GM18861 (cell line): ENCODE measurements at regions not wholly inside any gene's neighbourhood (a gene's known extent, or its start where the extent isn't known, plus 50 kb on each side); places are given as distances from the start of the nearest gene placed in this dataset.
"Not testable (repeated sequence)": the region's sequence is repeated elsewhere in the genome, so short reads cannot be mapped to it uniquely, and the experiment has no call there.

Experiments
- ATAC-seq: cut with Tn5 transposase; IDR thresholded peaks from one replicate; pipeline ENCODE4 v1.9.1; 2021; ENCODE audit not compliant: unreplicated experiment

GRCh38 chr13:63249411-63250187, 1834.0 kb upstream of the PCDH20 start:
- no peak for ATAC-seq

DNA sequence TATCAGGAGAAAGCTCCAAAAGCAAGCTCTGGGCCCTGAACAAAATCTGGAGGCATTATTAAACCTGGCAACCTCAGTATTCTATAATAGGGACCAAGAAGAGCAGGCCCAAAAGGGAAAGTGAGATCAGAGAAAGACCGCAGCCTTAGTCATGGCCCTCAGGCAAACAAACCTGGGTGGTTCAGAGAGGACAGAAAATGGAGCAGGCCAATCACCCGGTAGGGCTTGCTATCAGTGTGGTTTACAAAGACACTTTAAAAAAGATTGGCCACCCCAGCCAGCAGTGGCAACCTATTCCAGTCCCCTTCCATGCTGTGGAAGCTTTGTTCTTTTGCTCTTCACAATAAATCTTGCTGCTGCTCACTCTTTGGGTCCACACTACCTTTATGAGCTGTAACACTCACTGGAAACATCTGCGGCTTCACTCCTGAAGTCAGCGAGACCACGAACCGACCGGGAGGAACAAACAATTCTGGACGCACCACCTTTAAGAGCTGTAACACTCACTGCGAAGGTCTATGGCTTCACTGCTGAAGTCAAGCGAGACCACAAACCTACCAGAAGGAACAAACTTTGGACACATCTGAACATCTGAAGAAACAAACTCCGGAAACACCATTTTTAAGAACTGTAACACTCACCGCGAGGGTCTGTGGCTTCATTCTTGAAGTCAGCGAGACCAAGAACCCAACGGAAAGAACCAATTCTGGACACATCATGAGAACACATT, 1821.2 kb upstream of the PCDH20 start:
- not testable (repeated sequence) for ATAC-seq

DNA sequence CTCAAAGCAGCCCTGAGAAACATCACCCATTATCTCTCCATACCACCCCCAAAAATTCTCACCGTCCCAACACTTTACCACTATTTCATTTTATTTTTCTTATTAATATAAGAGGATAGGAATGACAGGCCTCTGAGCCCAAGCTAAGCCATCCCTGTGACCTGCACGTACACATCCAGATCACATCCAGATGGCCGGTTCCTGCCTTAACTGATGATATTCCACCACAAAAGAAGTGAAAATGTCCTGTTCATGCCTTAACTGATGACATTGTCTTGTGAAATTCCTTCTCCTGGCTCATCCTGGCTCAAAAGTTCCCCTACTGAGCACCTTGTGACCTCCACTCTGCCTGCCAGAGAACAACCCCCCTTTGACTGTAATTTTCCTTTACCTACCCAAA, 1802.9 kb upstream of the PCDH20 start:
- not testable (repeated sequence) for ATAC-seq

- no peak for ATAC-seq
These were observed 1793.8 kb upstream of the PCDH20 start for GRCh38 chr13:63209330-63210017.

DNA sequence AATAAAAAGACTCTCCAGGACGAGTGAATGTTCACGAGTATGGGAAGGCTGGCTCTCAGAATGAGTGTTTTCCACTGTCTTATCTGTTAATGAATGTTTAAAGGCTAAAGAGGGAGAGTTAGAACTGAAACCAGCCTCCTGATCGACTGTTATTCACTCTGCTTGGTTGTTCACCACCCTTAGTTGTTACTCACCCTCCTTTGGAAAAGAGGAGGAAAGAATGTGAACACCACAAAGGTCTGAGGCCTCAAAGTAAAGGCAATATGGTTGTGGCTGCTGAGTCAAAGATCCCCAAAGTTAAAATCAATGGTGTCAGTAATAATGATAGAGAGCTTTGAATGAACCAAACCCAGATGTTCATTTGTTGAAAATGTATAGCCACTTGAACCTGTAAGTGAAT, 1793.2 kb upstream of the PCDH20 start:
- no peak for ATAC-seq

- ATAC-seq: no peak
These were observed 1790.8 kb upstream of the PCDH20 start for GRCh38 chr13:63206461-63206860.

DNA sequence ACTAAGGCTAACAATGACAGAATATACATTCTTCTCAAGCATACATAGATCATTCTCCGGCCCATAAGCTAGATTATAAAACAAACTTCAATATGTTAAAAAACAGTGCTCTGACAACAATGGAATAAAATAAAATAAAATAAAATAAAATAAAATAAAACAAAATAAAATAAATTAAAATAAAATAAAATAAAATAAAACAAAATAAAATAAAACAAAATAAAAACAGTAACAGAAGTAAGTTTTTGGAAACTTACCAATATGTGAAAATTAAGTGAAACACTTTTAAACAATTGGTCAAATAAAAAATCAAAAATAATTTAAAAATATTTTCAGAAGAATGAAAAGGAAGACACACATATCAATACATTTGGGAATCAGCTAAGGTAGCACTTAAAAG, 1785.8 kb upstream of the PCDH20 start:
- no peak for ATAC-seq

DNA sequence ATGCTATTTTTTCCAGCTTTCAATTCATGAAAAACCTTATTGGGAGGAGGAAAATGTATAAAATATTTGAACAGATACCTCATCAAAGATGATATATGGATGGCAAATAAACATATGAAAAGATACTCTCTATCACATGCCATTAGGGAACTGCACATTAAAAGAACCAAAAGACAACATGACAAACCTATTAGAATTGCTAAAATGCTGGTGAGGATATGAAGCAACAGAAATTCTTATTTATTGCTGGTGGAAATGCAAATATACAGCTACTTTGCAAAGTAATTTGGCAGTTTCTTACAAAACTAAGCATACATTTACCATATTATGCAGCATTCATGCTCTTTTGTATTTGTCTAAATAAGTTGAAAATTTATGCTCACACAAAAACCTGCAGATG, 1783.9 kb upstream of the PCDH20 start:
- no peak for ATAC-seq

DNA sequence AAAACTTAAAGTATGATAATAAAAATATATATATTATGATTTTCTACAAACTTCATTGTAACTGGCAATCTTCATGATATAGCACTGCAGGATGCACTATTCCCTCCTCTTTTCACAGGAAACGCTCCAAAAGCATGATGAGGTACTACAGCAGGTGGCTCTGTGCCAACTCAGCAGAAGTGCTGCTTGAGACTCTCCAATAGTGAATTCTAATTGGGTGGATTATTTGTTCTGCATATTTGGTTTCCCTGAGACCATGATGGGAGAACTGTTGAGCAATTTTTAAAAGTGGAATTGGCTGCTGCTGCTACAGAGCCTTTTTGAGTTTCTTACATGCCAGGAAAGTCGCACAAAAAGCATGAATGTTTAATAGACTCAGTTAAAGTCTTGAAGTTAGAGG, 1782.4 kb upstream of the PCDH20 start:
- ATAC-seq: no peak

GRCh38 chr13:63195726-63196125, 1780.1 kb upstream of the PCDH20 start:
- no peak for ATAC-seq

GRCh38 chr13:63190742-63191141, 1775.1 kb upstream of the PCDH20 start:
- no peak for ATAC-seq

- ATAC-seq: no peak
These were observed 1774.6 kb upstream of the PCDH20 start for GRCh38 chr13:63190219-63190618.

- ATAC-seq: no peak
These were observed 1774.1 kb upstream of the PCDH20 start for GRCh38 chr13:63189712-63190111.

- no peak for ATAC-seq
These were observed 1769.0 kb upstream of the PCDH20 start for GRCh38 chr13:63184693-63185092.

DNA sequence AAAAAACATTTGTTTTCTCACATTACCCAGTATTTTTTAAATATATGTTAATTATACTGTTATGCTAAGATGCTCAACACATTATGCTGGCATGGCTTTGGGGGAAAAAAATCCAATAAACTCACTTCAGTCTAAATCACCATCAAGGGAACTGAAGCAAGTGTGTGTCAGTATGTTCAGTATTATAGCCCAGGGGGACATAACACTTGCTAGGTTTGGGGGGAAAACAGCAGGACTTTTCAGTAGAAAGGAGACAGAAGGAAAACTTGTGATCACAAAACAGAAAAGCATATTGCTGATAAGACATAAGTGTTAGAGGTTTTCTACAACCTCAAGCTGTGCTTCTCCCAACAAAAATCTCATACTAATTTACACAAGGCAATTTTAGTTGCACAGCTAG, 1759.9 kb upstream of the PCDH20 start:
- ATAC-seq: no peak

DNA sequence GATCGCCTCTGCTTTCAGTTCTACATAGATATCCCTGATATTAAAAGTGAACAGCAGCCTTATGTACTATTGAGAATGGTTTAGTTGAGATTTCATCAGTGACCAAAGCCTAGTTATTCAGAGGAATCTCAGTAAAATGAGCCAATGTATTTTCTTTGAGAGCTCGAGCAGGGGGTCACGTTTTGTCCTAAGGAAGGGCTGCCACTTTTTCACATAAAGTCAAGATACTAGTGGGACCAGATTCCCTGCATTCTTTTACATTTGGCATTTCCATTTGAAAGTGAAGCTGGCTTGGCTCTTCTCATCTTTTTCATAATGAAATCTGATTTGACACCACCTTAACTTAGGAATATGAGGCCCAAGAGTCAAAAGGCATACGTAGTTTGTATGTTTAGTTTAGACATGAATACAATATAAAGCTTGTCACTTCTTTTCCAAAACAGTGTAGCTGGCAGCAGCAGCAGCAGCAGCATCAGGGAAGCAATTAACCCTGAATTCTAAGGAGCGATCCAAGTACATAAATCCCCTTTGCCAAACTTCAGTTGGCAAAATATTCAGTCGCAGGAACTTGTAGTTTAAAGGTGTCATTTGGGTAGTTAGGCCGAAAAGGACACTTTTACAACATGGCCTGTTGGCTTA, 1752.2 kb upstream of the PCDH20 start:
- no peak for ATAC-seq

DNA sequence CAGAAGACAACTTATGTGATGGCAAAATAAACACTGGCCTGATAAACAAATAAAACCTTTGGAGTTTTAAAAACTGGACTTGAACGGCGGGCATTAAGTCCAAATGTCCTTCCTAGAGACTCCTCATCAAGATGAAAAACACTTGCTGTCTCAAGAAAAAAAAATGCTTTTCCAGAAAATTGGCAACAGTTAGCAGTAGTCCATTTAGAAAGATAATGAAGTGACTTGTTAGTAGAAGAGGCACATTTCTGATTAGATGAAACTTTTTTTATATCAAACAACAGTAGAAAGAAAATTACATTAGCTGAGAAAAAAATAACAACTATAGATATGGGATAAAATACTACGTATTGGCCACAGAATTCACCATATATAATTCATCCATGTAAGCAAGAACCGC, 1750.7 kb upstream of the PCDH20 start:
- no peak for ATAC-seq

DNA sequence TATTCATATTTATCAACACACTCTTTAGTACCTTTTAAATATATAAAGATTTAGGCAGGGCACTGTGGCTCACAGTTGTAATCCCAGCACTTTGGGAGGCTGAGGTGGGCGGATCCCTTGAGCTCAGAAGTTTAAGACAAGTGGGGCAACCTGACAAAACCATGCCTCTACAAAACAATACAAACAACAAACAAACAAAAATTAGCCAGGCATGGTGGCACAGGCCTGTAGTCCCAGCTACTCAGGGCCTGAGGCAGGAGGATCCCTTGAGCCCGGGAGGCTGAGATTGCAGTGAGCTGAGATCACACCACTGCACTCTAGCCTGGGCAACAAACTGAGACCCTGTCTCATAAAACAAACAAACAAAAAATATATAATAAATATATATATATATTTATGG, 1748.3 kb upstream of the PCDH20 start:
- ATAC-seq: no peak

GRCh38 chr13:63161219-63161618, 1745.6 kb upstream of the PCDH20 start:
- ATAC-seq: no peak

DNA sequence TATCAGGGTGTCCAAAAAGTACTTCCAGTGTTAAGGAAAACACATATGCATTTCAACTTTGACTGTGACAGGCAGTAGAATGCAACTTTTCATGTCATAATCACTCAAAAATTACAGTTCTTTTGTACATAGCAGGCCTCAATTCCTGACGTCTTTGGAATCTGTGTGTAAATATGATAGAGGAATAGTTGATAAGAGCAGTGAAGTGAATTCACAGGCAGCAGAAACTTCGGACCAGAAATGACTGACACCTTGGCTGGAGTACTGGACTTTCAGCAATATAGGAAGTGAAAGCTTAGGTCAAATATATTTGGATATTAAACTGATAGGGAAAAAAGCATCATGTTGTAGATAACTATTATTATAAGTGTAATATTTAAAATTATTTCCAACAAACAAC, 1741.2 kb upstream of the PCDH20 start:
- ATAC-seq: no peak

- ATAC-seq: no peak
These were observed 1733.7 kb upstream of the PCDH20 start for GRCh38 chr13:63149375-63149774.

DNA sequence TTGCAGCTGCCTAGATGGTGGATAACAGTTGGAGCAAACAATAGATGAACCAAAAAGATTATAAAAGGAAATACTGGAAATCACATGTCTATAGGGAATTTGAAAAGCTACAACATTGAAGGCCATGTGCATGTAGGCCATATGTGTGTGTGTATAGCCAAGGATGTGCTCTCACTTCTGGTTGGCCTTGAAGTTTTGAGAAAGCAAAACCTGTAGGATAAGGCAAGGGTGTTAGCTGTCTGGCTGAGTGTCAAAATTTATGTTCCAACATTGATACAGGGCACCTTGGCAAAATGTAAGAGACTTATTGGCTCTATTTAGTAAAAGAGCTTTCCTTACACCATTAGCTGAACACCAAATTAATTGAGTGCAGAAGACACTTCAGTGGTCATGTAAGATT, 1723.6 kb upstream of the PCDH20 start:
- ATAC-seq: no peak
